ENCODE measurements at regions not wholly inside any gene's neighbourhood (a gene's known extent, or its start where the extent isn't known, plus 50 kb on each side); places are given as distances from the start of the nearest gene placed in this dataset.

DNA sequence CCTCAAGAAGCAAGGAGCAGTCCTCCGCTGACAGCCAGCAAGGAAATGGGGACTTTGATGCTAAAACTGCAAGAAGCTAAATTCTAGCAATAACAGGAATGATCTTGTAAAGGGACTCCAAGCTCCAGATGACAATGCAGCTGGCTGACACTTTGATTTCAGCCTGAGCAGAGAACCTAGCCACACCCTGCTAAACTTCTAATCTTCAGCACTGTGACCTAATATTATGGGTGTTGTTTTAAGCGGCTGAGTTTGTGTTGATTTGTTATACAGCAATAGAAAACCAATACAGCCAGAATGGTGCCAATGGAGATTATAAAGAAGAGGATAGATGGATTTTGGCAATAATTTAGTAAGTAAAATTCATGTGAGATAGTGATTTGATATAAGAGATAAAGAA is 196.7 kb upstream of the SPHKAP start:
- POLR2A ChIA-PET, result no interaction called here
- no peak for ATAC-seq (ENCODE audit: poor library complexity)
- Histone ChIP-seq H3K4me1 (ENCODE audit: insufficient read depth, low read length) (no peaks in the 10 kb centered on the region), H3K9me3 (ENCODE audit: control insufficient read depth in 1 of 2, insufficient read depth in 1 of 2, low read length in 2 of 2) (no peaks in the 10 kb centered on the region), H3K36me3 (ENCODE audit: insufficient read depth, low read length) (no peaks in the 10 kb centered on the region), H3K27ac (ENCODE audit: low read depth in 1 of 2, low read length in 2 of 2) (no peak overlapping the region), H3K27me3 (ENCODE audit: control insufficient read depth in 1 of 2, insufficient read depth in 2 of 2, low read length in 2 of 2) (no peaks in the 10 kb centered on the region), H3K4me3 (ENCODE audit: low read length) (no peak overlapping the region)
- Mint-ChIP-seq H3K4me1 (ENCODE audit: low read depth) (no peaks in the 10 kb centered on the region), H3K27ac (no peak overlapping the region), H3K27me3 (no peaks in the 10 kb centered on the region), H3K4me3 (no peak overlapping the region), H3K9me3 (no peaks in the 10 kb centered on the region), H3K36me3 (ENCODE audit: low read depth) (no peaks in the 10 kb centered on the region)
- CTCF ChIA-PET, result no interaction called here
- DNase-seq, result no peak
- TF ChIP-seq, protein P1, sequence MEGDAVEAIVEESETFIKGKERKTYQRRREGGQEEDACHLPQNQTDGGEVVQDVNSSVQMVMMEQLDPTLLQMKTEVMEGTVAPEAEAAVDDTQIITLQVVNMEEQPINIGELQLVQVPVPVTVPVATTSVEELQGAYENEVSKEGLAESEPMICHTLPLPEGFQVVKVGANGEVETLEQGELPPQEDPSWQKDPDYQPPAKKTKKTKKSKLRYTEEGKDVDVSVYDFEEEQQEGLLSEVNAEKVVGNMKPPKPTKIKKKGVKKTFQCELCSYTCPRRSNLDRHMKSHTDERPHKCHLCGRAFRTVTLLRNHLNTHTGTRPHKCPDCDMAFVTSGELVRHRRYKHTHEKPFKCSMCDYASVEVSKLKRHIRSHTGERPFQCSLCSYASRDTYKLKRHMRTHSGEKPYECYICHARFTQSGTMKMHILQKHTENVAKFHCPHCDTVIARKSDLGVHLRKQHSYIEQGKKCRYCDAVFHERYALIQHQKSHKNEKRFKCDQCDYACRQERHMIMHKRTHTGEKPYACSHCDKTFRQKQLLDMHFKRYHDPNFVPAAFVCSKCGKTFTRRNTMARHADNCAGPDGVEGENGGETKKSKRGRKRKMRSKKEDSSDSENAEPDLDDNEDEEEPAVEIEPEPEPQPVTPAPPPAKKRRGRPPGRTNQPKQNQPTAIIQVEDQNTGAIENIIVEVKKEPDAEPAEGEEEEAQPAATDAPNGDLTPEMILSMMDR (IDR thresholded peaks at IDR 0.05), result no peak
- intact Hi-C loops (cut with DNase I, micrococcal nuclease), result no loop called here

DNA sequence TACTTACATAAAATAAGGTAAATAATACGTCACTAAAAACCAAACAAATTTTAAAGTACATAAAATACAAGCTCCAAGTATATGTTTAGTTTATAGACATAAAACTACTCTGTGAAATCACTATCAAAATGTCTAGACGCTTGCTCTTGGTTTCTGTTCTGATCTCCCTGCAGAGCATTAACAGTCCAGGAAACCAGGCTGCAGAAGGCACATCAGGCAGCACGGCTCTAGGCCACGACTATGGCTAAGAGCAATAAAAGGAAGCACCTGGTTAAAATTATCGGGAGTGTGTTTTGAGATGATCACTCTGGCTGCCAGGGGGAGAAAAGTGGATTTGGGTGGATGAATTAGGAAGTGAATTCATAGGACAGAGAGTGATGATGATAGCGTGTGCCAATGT is 196.0 kb upstream of the SPHKAP start:
- intact Hi-C loops (cut with DNase I, micrococcal nuclease), result no loop called here
- Histone ChIP-seq H3K9me3 (ENCODE audit: control insufficient read depth in 1 of 2, insufficient read depth in 1 of 2, low read length in 2 of 2) (no peaks in the 10 kb centered on the region), H3K27me3 (ENCODE audit: control insufficient read depth in 1 of 2, insufficient read depth in 2 of 2, low read length in 2 of 2) (no peaks in the 10 kb centered on the region), H3K4me1 (ENCODE audit: insufficient read depth, low read length) (no peaks in the 10 kb centered on the region), H3K4me3 (ENCODE audit: low read length) (no peak overlapping the region), H3K27ac (ENCODE audit: low read depth in 1 of 2, low read length in 2 of 2) (no peak overlapping the region), H3K36me3 (ENCODE audit: insufficient read depth, low read length) (no peaks in the 10 kb centered on the region)
- no peaks in the 10 kb centered on the region for H3K9me3 Mint-ChIP-seq
- no peak overlapping the region for H3K4me3 Mint-ChIP-seq
- ChIA-PET CTCF (no interaction called here), POLR2A (no interaction called here)
- no peak overlapping the region for H3K27ac Mint-ChIP-seq
- no peaks in the 10 kb centered on the region for H3K4me1 Mint-ChIP-seq (ENCODE audit: low read depth)
- TF ChIP-seq, protein P1 (IDR thresholded peaks at IDR 0.05), result no peak
- no peaks in the 10 kb centered on the region for H3K27me3 Mint-ChIP-seq
- no peaks in the 10 kb centered on the region for H3K36me3 Mint-ChIP-seq (ENCODE audit: low read depth)
- DNase-seq (no peak), ATAC-seq (ENCODE audit: poor library complexity) (no peak)

GRCh38 chr2:228374741-228375140 is 193.3 kb upstream of the SPHKAP start:
- no peak overlapping the region for H3K4me3 Mint-ChIP-seq
- no peaks in the 10 kb centered on the region for H3K4me1 ChIP-seq (ENCODE audit: insufficient read depth, low read length)
- no peaks in the 10 kb centered on the region for H3K36me3 Mint-ChIP-seq (ENCODE audit: low read depth)
- no peaks in the 10 kb centered on the region for H3K4me1 Mint-ChIP-seq (ENCODE audit: low read depth)
- no peaks in the 10 kb centered on the region for H3K9me3 Mint-ChIP-seq
- ChIA-PET CTCF (no interaction called here), POLR2A (no interaction called here)
- no peak overlapping the region for H3K4me3 ChIP-seq (ENCODE audit: low read length)
- no peaks in the 10 kb centered on the region for H3K27me3 Mint-ChIP-seq
- H3K36me3 ChIP-seq (ENCODE audit: insufficient read depth, low read length), result no peaks in the 10 kb centered on the region
- intact Hi-C loops (cut with DNase I, micrococcal nuclease), result no loop called here
- DNase-seq (no peak), ATAC-seq (ENCODE audit: poor library complexity) (no peak)
- H3K27me3 ChIP-seq (ENCODE audit: control insufficient read depth in 1 of 2, insufficient read depth in 2 of 2, low read length in 2 of 2), result no peaks in the 10 kb centered on the region
- H3K27ac ChIP-seq (ENCODE audit: low read depth in 1 of 2, low read length in 2 of 2), result no peak overlapping the region
- TF ChIP-seq, protein P1 (IDR thresholded peaks at IDR 0.05), result no peak
- H3K9me3 ChIP-seq (ENCODE audit: control insufficient read depth in 1 of 2, insufficient read depth in 1 of 2, low read length in 2 of 2), result peaks cover 0 to 9% of the 10 kb centered on the region in 2 experiments
- H3K27ac Mint-ChIP-seq, result no peak overlapping the region

Data from CD4-positive, alpha-beta T cell (primary cell).